Karpas-422 (cell line): ENCODE measurements at regions not wholly inside any gene's neighbourhood (a gene's known extent, or its start where the extent isn't known, plus 50 kb on each side); places are given as distances from the start of the nearest gene placed in this dataset.

Experiments used
- DNase-seq: peaks from one replicate; pipeline ENCODE4 v3.0.0-alpha.2; 2015
- H2AFZ ChIP-seq: fragments of 200-600 bp; sonication (generic); 2 replicates; pipeline ENCODE4 v1.6.1; 2014; ENCODE audit warnings: antibody characterized with exemption, low read length, mixed read lengths
- H3K27ac ChIP-seq: fragments of 200-600 bp; sonication (generic); 2 replicates; pipeline ENCODE4 v1.5.1; 2014; ENCODE audit warnings: mild to moderate bottlenecking, low read length, moderate library complexity
- H3K27me3 ChIP-seq: fragments of 200-600 bp; sonication (generic); 2 replicates; pipeline ENCODE4 v1.6.1; 2014; ENCODE audit warnings: low read length, mixed read lengths
- H3K36me3 ChIP-seq: fragments of 200-600 bp; sonication (generic); 2 replicates; pipeline ENCODE4 v1.6.1; 2014; ENCODE audit warnings: low read length, mixed read lengths; ENCODE audit not compliant: insufficient read depth
- H3K4me1 ChIP-seq: fragments of 200-600 bp; sonication (generic); 2 replicates; pipeline ENCODE4 v1.6.1; 2014; ENCODE audit warnings: mild to moderate bottlenecking, low read length, mixed read lengths
- H3K4me2 ChIP-seq: fragments of 200-600 bp; sonication (generic); 2 replicates; pipeline ENCODE4 v1.6.1; 2014; ENCODE audit warnings: low read length, low read depth, mild to moderate bottlenecking; ENCODE audit not compliant: poor library complexity, severe bottlenecking
- H3K4me3 ChIP-seq: fragments of 200-600 bp; sonication (generic); 2 replicates; pipeline ENCODE4 v1.5.1; 2014; ENCODE audit warnings: mild to moderate bottlenecking, antibody characterized with exemption, low read length, mixed read lengths
- H3K79me2 ChIP-seq: fragments of 200-600 bp; sonication (generic); 2 replicates; pipeline ENCODE4 v1.6.1; 2014; ENCODE audit warnings: mild to moderate bottlenecking, low read length, mixed read lengths
- H3K9ac ChIP-seq: fragments of 200-600 bp; sonication (generic); 2 replicates; pipeline ENCODE4 v1.6.0; 2014; ENCODE audit warnings: low read length
- H3K9me2 ChIP-seq: fragments of 200-600 bp; sonication (generic), shearing (Covaris generic); replicated peaks from 2 replicates; pipeline ENCODE4 v1.6.0; 2014; ENCODE audit warnings: mild to moderate bottlenecking, low read length, moderate library complexity; ENCODE audit not compliant: insufficient read depth
- H3K9me3 ChIP-seq: fragments of 300-700, 200-600 bp; sonication (generic); 2 replicates; pipeline ENCODE4 v1.6.1; 2014; ENCODE audit warnings: low read length, mixed read lengths
- H4K20me1 ChIP-seq: fragments of 200-600 bp; sonication (generic); 2 replicates; pipeline ENCODE4 v1.6.1; 2014; ENCODE audit warnings: mild to moderate bottlenecking, antibody characterized with exemption, low read length, low read depth; ENCODE audit not compliant: insufficient read depth

DNA sequence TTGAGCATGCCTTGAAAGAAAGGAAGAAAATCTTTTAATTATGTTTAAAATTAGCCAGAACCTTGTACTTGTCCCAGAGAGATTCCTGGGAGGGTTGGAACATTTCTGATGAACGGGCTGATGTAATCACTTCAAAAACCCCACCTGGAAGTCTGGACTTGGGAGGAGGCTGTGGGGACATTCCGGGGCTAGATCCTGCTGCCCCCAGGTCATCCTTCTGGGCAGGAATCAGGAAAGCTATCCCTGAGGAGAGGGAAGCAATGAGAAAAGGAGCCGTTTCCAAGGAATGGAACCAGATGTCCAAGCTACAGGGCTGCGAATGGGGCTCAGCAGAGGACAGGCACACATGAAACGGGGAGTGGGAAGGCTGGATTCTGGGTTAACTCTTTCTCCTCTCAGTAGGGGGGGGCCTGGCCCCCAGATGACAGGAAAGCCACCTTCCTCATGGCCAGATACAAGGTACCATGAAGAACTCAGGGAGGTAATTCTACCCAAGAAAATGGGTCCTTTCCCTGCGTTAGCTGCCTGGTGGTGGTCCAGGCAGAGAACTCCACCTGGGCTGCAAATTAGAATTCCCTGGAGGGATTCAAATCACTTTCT lies 280.1 kb downstream of the TCF7L2 start:
- Histone ChIP-seq H3K9me3 (no peaks in the 10 kb centered on the region), H3K9ac (no peak overlapping the region), H3K27me3 (no peaks in the 10 kb centered on the region), H3K79me2 (no peaks in the 10 kb centered on the region), H3K4me2 (no peak overlapping the region), H3K36me3 (no peaks in the 10 kb centered on the region), H3K9me2 (no peaks in the 10 kb centered on the region), H4K20me1 (no peaks in the 10 kb centered on the region), H2AFZ (no peak overlapping the region), H3K27ac (no peak overlapping the region), H3K4me1 (no peaks in the 10 kb centered on the region), H3K4me3 (no peak overlapping the region)
- DNase-seq = no peak

DNA sequence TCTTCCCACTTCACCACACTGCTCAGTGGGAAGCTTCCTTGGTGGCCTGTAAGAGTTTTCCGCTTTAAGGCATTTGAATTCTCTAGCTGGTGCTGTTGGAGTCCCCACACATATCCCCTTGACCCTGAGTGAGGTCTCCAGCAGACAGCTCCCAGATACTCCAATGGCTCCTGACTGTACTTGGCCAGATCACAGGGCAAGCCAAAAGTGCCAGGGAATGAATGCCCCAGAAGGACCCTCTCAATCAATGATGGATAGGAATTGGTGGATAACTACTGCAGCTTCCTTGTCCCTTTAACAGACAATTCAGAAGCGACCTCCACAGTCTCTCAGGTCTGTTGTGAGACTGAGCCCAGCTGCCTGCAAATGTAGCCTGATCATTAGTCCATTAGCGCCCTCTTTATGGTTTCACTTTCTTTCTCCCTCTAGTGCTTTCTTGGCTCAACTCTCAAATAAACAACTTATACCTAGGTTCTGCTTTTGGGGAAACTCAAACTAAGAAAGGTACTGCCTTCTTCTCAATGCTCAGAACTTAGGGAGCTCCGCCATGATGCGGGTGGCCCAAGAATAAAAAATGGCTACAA lies 283.0 kb downstream of the TCF7L2 start:
- DNase-seq = peak; percentile 46

DNA sequence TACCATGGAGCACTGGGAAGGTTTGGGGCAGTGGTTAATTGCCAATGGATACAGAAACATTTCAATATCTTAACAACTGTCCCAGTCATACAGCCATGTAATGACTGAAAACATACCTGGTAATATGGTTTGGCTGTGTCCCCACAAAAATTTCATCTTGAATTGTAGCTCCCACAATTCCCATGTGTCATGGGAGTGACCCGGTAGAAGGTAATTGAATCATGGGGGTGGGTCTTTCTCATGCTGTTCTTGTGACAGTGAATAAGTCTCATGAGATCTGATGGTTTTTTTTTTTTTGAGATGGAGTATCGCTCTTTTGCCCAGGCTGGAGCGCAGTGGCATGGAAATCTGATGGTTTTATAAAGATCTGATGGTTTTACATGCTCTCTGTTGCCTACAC lies 284.4 kb downstream of the TCF7L2 start:
- Histone ChIP-seq H3K4me3 (no peak overlapping the region), H3K9me3 (no peaks in the 10 kb centered on the region), H4K20me1 (no peaks in the 10 kb centered on the region), H3K79me2 (no peaks in the 10 kb centered on the region), H3K27ac (no peak overlapping the region), H3K9me2 (no peaks in the 10 kb centered on the region), H3K27me3 (no peaks in the 10 kb centered on the region), H3K36me3 (no peaks in the 10 kb centered on the region), H3K4me1 (no peaks in the 10 kb centered on the region), H2AFZ (no peak overlapping the region), H3K9ac (no peak overlapping the region), H3K4me2 (no peak overlapping the region)
- DNase-seq = no peak

More for the DNA sequence above, 283.0 kb downstream of the TCF7L2 start:
- Histone ChIP-seq H3K27me3 (no peaks in the 10 kb centered on the region), H4K20me1 (no peaks in the 10 kb centered on the region), H3K4me1 (no peaks in the 10 kb centered on the region), H3K4me2 (no peak overlapping the region), H3K27ac (no peak overlapping the region), H3K9me2 (no peaks in the 10 kb centered on the region), H3K9ac (no peak overlapping the region), H2AFZ (no peak overlapping the region), H3K9me3 (no peaks in the 10 kb centered on the region), H3K36me3 (no peaks in the 10 kb centered on the region), H3K79me2 (no peaks in the 10 kb centered on the region), H3K4me3 (no peak overlapping the region)

DNA sequence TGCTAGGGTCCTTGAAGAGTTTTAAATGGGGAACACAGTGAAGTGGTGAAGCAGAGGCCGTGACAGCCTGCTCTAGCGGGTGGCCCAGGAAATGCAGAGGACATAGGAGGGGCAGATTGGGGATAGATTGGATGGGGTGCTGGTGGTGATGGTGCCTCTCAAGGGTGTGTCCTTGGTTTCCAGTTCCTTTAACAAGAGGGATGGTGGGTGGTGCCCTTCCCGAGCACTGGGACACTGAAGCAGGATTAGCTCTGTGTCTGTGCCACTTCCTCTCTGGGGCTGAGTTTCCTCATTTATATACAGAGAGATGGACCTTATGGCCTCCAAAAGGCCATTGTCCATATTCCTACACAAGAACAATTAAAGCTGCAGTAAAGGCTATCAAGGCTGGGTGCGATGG lies 285.5 kb downstream of the TCF7L2 start:
- H3K4me3 ChIP-seq = no peak overlapping the region
- no peak overlapping the region for H2AFZ ChIP-seq
- no peaks in the 10 kb centered on the region for H3K9me2 ChIP-seq
- H3K27me3 ChIP-seq = no peaks in the 10 kb centered on the region
- H3K4me1 ChIP-seq = no peaks in the 10 kb centered on the region
- H3K9me3 ChIP-seq = no peaks in the 10 kb centered on the region
- no peak overlapping the region for H3K27ac ChIP-seq
- H3K4me2 ChIP-seq = no peak overlapping the region
- H3K79me2 ChIP-seq = no peaks in the 10 kb centered on the region
- no peaks in the 10 kb centered on the region for H3K36me3 ChIP-seq
- no peak overlapping the region for H3K9ac ChIP-seq
- no peak for DNase-seq
- no peaks in the 10 kb centered on the region for H4K20me1 ChIP-seq

DNA sequence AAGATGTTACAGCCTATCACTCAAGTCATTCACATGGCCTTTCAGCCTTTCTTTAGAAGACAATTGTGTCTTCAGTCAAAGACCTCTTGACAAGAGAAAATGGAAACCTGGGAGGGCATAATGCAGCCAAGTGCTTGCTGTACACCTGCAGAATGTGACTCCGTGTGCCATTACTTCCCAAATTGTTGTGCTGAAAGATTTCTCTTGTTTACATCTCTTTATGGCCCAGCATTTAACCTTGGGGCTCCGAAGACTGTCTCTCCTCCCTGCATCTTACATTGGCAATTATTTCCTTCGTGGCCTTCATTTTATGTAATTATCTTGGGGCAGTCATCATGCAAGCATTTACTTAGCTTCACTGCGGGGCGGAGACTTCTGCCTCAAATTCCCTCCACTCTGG lies 287.0 kb downstream of the TCF7L2 start:
- Histone ChIP-seq H4K20me1 (no peaks in the 10 kb centered on the region), H3K79me2 (no peaks in the 10 kb centered on the region), H3K9ac (no peak overlapping the region), H3K36me3 (no peaks in the 10 kb centered on the region), H2AFZ (no peak overlapping the region), H3K4me1 (no peaks in the 10 kb centered on the region), H3K4me3 (no peak overlapping the region), H3K4me2 (no peak overlapping the region), H3K27ac (no peak overlapping the region), H3K27me3 (no peaks in the 10 kb centered on the region), H3K9me3 (no peaks in the 10 kb centered on the region), H3K9me2 (no peaks in the 10 kb centered on the region)
- no peak for DNase-seq

DNA sequence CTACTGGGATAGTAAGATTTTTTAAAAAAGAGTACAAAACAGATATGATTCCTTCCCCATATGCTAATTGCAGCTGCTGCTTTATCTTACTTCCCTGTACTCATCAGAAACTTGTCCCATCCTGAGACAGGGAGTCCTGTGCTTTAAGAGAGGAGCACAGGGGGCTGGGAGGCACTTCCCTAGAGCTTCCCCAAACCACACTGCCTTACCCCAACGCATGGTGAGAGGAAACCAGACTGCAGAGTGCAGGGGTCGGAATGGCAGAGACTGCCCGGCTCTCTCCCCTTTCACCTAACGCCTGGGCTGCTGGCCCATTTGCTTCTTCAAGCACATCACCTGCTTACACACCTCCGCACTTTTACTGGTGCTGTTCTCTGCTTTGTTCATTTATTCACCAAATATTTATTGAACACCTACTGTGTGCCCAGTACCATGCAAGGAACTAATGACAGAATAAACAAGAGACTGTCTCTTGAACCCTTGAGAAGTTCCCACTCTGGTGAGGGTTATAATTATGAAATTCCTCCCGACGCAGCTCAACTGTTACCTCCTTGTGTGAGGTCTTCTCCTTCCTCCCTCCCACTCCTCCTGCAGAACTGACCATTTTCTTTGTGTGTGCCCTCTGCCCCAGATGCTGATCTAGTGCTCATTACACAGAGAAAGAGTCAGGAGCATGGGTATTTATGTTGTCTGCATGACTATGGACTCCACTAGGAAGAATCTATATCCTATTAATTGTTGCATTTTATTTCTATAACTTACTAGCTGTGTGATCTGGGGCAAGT lies 289.7 kb downstream of the TCF7L2 start:
- DNase-seq = no peak
- H3K9ac ChIP-seq = no peak overlapping the region
- H3K4me1 ChIP-seq = no peaks in the 10 kb centered on the region
- no peaks in the 10 kb centered on the region for H3K9me2 ChIP-seq
- H3K4me3 ChIP-seq = no peak overlapping the region
- no peaks in the 10 kb centered on the region for H4K20me1 ChIP-seq
- H3K4me2 ChIP-seq = no peak overlapping the region
- H3K79me2 ChIP-seq = no peaks in the 10 kb centered on the region
- H3K27me3 ChIP-seq = no peaks in the 10 kb centered on the region
- no peaks in the 10 kb centered on the region for H3K9me3 ChIP-seq
- H2AFZ ChIP-seq = no peak overlapping the region
- no peak overlapping the region for H3K27ac ChIP-seq
- no peaks in the 10 kb centered on the region for H3K36me3 ChIP-seq

DNA sequence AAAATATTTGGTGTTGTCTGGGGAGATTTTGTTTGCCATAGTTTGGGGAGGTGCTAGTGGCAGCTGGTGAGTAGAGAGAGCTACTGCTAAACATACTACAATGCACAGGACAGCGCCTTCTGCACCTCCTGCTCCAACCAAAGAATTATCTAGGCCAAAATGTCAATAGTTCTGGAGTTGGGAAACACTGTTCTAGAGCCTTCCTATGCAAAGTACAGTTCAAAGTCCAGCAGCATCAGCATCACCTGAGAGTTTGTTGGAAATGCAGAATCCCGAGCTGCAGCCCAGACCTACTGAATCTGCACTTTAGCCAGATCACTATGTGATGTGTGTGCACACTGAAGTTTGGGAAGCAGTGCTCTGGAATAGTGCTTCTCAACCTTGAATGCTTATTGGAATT lies 290.7 kb downstream of the TCF7L2 start:
- no peaks in the 10 kb centered on the region for H3K9me2 ChIP-seq
- no peak overlapping the region for H3K27ac ChIP-seq
- H3K4me1 ChIP-seq = no peaks in the 10 kb centered on the region
- no peaks in the 10 kb centered on the region for H3K9me3 ChIP-seq
- H3K4me2 ChIP-seq = no peak overlapping the region
- no peaks in the 10 kb centered on the region for H3K36me3 ChIP-seq
- no peak overlapping the region for H2AFZ ChIP-seq
- H4K20me1 ChIP-seq = no peaks in the 10 kb centered on the region
- no peak overlapping the region for H3K9ac ChIP-seq
- no peak overlapping the region for H3K4me3 ChIP-seq
- no peaks in the 10 kb centered on the region for H3K79me2 ChIP-seq
- H3K27me3 ChIP-seq = no peaks in the 10 kb centered on the region
- no peak for DNase-seq

DNA sequence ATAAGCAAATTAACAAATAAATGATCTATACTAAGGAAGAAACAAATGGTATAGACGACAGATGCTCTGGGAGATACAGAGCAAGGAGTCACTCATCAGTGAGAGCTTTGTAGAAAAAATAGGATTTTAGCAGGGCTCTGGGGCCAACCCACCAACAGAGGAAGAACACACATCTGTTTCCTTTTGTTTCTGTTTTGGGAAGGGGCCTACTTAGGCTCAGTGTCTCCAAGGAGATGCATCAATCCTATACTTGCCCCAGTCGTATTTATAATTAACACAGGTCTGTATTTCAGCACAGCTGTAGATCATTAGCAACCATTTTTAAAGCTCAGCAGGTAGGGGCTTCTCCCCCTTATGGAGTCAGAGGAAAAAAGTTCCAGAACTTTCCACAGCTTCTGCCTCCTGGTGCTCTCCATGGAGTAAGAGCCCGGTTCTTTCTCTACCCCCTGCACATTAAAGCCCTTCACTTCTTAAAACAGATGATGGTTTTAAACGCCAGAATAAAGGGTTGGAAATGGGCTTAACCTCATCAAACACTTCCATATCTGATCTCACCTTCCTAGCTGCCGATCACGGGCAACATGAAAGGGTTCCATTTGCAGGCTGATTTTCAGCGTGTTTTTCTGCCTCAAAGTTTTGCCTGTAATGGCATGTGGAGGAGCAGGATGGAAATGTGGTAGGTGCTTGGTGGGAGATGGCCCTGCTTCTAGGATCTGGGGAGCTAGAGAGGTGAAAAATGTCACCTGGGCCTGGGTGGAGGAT lies 291.7 kb downstream of the TCF7L2 start:
- no peaks in the 10 kb centered on the region for H4K20me1 ChIP-seq
- no peak for DNase-seq
- H3K79me2 ChIP-seq = no peaks in the 10 kb centered on the region
- no peaks in the 10 kb centered on the region for H3K9me3 ChIP-seq
- no peak overlapping the region for H3K27ac ChIP-seq
- H3K9ac ChIP-seq = no peak overlapping the region
- H2AFZ ChIP-seq = no peak overlapping the region
- no peaks in the 10 kb centered on the region for H3K9me2 ChIP-seq
- no peaks in the 10 kb centered on the region for H3K36me3 ChIP-seq
- H3K4me1 ChIP-seq = no peaks in the 10 kb centered on the region
- no peaks in the 10 kb centered on the region for H3K27me3 ChIP-seq
- H3K4me3 ChIP-seq = no peak overlapping the region
- no peak overlapping the region for H3K4me2 ChIP-seq
